HG03558 (cell line): ENCODE measurements at regions not wholly inside any gene's neighbourhood (a gene's known extent, or its start where the extent isn't known, plus 50 kb on each side); places are given as distances from the start of the nearest gene placed in this dataset.

Experiments used
- ATAC-seq: cut with Tn5 transposase; IDR thresholded peaks from one replicate; pipeline ENCODE4 v1.9.1; 2021; ENCODE audit warnings: moderate number of reproducible peaks; ENCODE audit not compliant: unreplicated experiment; ENCODE audit errors: extremely low read depth

GRCh38 chr13:105543742-105544141 is 991.7 kb downstream of the EFNB2 start:
- ATAC-seq: no peak

- ATAC-seq: no peak
These were observed 993.9 kb downstream of the EFNB2 start for GRCh38 chr13:105541565-105541964.

GRCh38 chr13:105538346-105538745 is 997.1 kb downstream of the EFNB2 start:
- ATAC-seq: no peak

GRCh38 chr13:105537113-105537512 is 998.3 kb downstream of the EFNB2 start:
- ATAC-seq: no peak

GRCh38 chr13:105530468-105530867 is 1005.0 kb downstream of the EFNB2 start:
- ATAC-seq: no peak

GRCh38 chr13:105527127-105527526 is 1008.3 kb downstream of the EFNB2 start:
- ATAC-seq: no peak

- no peak for ATAC-seq
These were observed 1015.7 kb downstream of the EFNB2 start for GRCh38 chr13:105519771-105520170.

DNA sequence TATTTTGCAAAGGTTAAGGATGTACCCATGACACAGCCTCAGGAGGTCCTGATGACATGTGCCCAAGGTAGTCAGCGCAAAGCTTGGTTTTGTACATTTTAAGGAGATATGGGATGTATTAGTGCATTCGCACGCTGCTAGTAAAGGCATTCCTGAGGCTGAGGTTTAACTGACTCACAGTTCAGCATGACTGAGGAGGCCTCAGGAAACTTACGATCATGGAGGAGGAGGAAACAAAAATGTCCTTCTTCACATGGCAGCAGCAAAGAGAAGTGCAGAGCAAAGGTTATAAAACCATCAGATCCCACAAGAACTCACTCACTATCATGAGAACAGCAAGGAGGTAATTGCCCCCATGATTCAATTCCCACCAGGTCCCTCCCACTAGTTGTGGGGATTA is 1017.4 kb downstream of the EFNB2 start:
- ATAC-seq: no peak

- ATAC-seq: no peak
These were observed 1021.1 kb downstream of the EFNB2 start for GRCh38 chr13:105514401-105514800.

DNA sequence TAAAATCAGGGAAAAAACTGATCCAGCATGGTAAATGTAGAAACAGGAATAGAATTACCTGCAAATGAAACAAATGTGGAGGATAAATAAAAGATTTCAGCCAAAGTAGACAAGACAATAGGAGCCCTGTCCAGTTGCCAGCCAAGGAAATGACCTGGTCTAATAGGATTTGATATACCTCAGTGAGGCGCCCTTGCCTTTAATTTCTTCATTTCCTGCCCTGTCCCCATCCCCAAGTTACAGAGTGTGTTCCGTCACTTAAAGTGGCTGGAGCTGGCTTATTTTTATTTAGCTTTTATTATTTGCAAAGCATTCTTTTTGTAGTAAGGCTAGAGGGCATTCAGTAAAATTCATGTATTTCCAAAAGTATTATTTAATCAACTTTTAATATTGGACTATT is 1022.0 kb downstream of the EFNB2 start:
- ATAC-seq: no peak

DNA sequence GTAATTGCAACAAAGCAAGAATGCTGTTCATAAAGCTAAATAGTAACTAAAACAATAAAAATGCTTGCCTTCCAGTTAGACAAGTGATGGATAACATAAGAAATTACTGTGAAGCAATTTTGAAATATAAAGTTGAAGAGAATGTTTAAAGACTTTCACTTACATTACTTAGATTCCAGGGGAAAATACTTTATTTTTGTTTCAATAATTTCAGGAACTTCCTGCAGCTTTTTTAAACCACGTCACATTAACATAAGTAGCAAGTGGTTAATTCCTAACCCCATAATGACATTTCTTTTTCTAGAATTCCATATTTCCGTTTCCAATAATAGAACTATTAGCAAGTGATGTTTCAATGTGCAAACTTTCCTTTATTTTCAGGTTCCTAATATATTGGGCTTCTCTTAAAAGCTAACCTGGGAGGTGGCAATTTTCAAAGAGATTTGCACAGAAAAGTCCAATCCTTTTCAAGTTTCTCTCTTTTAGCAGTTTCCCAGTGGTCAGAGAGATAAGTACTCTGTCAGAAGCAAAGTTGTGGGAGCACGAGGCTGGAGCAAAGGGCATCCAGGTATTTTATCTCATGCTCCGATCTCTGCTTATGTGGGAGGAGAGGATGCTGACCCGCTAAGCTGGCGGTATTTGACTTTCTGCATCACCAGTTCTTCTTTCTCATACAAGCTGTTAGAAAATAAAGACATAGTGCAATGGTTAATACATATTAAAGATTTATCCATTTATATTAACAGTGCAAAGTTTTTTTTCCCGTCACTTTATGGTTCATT is 1025.3 kb downstream of the EFNB2 start:
- ATAC-seq: no peak

- no peak for ATAC-seq
These were observed 1029.0 kb downstream of the EFNB2 start for GRCh38 chr13:105506463-105506862.

GRCh38 chr13:105502193-105502592 is 1033.3 kb downstream of the EFNB2 start:
- ATAC-seq: no peak

- no peak for ATAC-seq
These were observed 1037.9 kb downstream of the EFNB2 start for GRCh38 chr13:105497597-105497996.

GRCh38 chr13:105492216-105492615 is 1043.2 kb downstream of the EFNB2 start:
- no peak for ATAC-seq

DNA sequence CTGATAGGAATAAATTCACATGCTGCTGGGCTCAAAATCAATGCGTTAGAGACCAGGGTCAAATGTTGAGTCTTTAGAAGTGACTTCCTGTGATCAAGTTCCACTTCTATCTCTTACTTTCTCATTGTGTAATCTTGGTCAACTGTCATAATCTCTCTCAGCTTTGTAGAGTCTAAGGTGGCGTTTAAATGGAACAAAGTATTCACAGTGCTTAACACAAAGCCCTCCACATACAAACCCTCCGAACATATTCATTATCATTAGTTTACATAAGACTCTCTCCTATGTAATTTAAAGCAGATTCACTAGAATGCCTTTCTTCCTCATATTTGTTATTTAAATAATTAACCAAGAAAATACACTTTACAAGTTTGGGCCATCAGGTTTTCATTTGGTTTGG is 1044.1 kb downstream of the EFNB2 start:
- no peak for ATAC-seq

GRCh38 chr13:105485081-105485480 is 1050.4 kb downstream of the EFNB2 start:
- no peak for ATAC-seq

DNA sequence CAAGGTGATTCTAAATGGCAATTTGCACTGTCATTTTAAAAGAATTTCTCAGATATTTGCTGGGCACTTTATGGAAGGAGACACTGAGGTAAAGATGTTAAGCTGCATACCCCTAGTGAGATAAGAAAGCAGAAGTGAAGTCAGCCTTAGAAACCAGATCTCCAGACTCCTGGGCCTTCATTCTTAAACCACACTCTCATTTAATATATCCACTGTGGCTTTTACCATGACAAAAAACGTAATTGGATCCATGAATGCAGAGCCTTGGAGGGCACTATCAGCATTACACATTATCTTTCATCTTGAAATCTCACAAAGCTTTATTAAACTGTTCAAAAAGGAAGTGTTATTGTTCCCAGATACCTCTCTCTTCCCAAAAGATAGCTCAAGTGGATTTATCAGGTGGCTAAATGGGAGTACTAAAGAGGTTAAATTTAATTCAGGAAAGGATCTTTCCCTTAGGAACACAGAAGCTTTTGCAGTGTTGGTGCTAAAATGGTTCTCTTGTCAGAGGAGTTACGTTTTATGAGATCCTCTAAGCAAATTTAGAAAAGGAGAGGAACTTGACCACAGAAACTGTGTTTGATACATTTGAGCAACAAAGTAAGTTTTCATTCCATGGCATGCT is 1060.4 kb downstream of the EFNB2 start:
- ATAC-seq: no peak

- no peak for ATAC-seq
These were observed 1063.8 kb downstream of the EFNB2 start for GRCh38 chr13:105471673-105472072.

DNA sequence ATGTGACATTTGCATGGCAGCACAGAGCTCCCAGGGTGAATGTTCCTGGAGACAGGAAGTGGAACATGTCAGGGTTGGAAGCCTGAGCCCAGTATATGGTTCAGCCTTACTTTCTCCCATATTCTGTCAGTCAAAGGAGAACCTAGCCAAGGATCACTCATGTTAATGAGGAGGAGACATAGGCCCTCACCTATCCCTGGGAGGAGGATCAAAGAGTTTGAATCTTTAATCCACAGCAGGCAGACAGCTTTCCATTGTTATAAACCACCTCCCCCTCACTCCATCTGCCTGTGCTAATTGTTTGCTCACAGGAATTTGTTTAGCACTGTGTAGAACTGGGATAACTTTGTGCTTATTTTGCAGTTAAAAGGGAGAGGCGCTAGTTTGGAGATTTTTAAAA is 1069.1 kb downstream of the EFNB2 start:
- no peak for ATAC-seq

DNA sequence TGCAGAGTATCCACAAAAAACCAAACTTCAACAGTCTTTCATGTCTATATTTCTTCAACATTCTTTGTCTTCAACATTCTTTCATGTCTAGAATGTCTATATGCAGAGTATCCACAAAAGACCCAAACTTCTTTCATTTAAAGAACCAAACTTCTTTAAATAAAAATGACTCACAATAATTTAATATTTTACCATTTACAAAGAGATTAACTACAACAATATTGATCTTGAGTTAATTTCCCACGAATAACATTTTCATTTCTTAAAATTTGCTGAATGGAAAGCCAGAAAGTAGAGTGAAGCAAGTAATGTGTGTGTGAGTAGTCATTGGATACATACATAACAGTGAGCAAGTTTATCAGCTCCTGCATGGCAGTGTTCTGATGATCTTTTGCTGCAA is 1069.7 kb downstream of the EFNB2 start, which contains the start of gene DAOA:
Gene DAOA, plus strand, starts transcription at position 301 of the 400 bp plus-strand sequence.
- ATAC-seq: no peak

DNA sequence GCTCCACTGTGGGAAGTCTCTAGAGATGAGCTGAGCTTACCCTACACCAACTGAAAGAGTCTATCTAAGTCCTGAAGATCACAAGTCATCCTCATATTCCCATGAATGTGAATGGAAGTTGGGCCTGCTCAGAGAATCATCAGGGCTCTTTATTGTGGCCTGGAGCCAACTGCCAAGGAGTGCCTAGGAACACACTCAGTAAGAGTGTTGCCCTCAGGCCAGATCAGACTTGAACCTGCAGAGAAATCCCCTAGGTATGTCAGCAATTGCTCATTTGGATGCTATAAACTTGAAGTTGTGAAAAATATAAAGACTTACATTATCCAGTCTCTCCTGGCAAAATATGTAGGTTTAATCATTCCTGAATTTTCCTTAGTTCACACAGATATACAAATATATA is 1070.2 kb downstream of the EFNB2 start:
- no peak for ATAC-seq
